Keratinocyte (primary cell): ENCODE measurements at regions not wholly inside any gene's neighbourhood (a gene's known extent, or its start where the extent isn't known, plus 50 kb on each side); places are given as distances from the start of the nearest gene placed in this dataset.

ENCODE experiments used
- EZH2 ChIP-seq: IDR thresholded peaks from one replicate; pipeline ENCODE4 v1.6.1; 2012; ENCODE audit warnings: inconsistent platforms, mild to moderate bottlenecking, low read length, moderate library complexity
- TF ChIP-seq, protein P1 (sequence below), 3 experiments: IDR thresholded peaks in 1 of 3; conservative IDR thresholded peaks in 1 of 3; optimal IDR thresholded peaks in 1 of 3; 2 replicates in 2 of 3; 3 replicates in 1 of 3; pipeline versions ENCODE3 to v1.5.1; 2011; ENCODE audit warnings: low read length in 3 of 3, mild to moderate bottlenecking in 3 of 3, moderate library complexity in 2 of 3, control low read depth in 1 of 3, inconsistent platforms in 1 of 3; ENCODE audit not compliant: insufficient read depth in 2 of 3; ENCODE audit errors: extremely low read depth in 1 of 3

DNA sequence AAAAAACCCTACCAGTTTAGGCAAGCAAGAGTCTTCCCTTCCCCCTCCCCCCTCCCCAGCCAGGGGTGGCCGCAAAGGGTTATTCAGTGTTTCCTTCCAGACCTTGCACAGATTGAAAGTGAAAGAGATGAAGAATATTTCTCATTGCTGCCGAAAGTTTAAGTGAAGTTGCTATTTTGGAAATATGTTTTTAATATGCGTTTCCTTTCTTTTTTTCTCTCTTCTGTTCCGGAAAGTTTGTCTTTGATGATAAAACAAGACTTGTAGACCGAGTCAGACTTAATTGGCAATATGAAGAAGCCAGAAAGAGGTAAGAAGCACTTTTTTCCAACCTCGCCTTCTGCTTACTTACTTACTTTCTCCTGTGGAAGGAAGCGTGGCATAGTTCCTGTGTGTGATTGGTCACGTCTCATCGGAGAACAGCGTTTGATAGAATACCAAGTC, 58.5 kb upstream of the CLCN4 start:
- TF ChIP-seq, protein P1, sequence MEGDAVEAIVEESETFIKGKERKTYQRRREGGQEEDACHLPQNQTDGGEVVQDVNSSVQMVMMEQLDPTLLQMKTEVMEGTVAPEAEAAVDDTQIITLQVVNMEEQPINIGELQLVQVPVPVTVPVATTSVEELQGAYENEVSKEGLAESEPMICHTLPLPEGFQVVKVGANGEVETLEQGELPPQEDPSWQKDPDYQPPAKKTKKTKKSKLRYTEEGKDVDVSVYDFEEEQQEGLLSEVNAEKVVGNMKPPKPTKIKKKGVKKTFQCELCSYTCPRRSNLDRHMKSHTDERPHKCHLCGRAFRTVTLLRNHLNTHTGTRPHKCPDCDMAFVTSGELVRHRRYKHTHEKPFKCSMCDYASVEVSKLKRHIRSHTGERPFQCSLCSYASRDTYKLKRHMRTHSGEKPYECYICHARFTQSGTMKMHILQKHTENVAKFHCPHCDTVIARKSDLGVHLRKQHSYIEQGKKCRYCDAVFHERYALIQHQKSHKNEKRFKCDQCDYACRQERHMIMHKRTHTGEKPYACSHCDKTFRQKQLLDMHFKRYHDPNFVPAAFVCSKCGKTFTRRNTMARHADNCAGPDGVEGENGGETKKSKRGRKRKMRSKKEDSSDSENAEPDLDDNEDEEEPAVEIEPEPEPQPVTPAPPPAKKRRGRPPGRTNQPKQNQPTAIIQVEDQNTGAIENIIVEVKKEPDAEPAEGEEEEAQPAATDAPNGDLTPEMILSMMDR (optimal IDR thresholded peaks at IDR 0.05 in 1 of 3, IDR thresholded peaks at IDR 0.05 in 1 of 3, conservative IDR thresholded peaks at IDR 0.05 in 1 of 3; ENCODE audit: extremely low read depth in 1 of 3, insufficient read depth in 2 of 3, low read length in 3 of 3): no peak
- no peak for TF ChIP-seq EZH2
